Caco-2 (cell line): ENCODE measurements at regions not wholly inside any gene's neighbourhood (a gene's known extent, or its start where the extent isn't known, plus 50 kb on each side); places are given as distances from the start of the nearest gene placed in this dataset.

Source experiments
- BruUV-seq: library from RNA; stranded (reverse); fragments of 400-500 nt; replicated peaks from 2 replicates; lab custom pipeline; 2021; lab: Mats Ljungman, UMichigan
- CTCF ChIA-PET: fragments of 300-600 bp; sonication (Branson Sonifier 250); formaldehyde crosslinking; loops from one replicate; lab custom pipeline; 2022; ENCODE audit warnings: antibody characterized with exemption; lab: Charles Lee
- POLR2A ChIA-PET: fragments of 300-600 bp; sonication (Branson Sonifier 250); formaldehyde crosslinking; loops from one replicate; lab custom pipeline; 2022; ENCODE audit warnings: antibody characterized with exemption; lab: Charles Lee
- DNase-seq, 2 experiments: peaks; one replicate each; pipeline versions ENCODE4 v3.0.0 to v3.0.0-alpha.2; 2020 to 2022
- H3K27me3 ChIP-seq: replicated peaks from 2 replicates; pipeline ENCODE4 v1.6.0; 2011; ENCODE audit warnings: low read length; ENCODE audit not compliant: control insufficient read depth, insufficient read depth
- H3K36me3 ChIP-seq: 2 replicates; pipeline ENCODE4 v1.5.1; 2011; ENCODE audit warnings: low read length; ENCODE audit not compliant: control insufficient read depth, insufficient read depth
- H3K4me1 ChIP-seq: fragments of 250-450 bp; sonication (Bioruptor Pico); 2 replicates; pipeline ENCODE4 v1.5.1; 2020; ENCODE audit warnings: mild to moderate bottlenecking
- H3K4me3 ChIP-seq: 2 replicates; pipeline ENCODE4 v1.5.1; 2011; ENCODE audit warnings: low read depth, mild to moderate bottlenecking, control low read depth, low read length
- H3K9me3 ChIP-seq: fragments of 250-450 bp; sonication (Bioruptor Pico); 2 replicates; pipeline ENCODE4 v1.5.1; 2020; ENCODE audit warnings: mild to moderate bottlenecking, moderate library complexity
- H3K27ac Mint-ChIP-seq: one replicate; pipeline ENCODE4 v1.8.0; 2022; ENCODE audit warnings: mixed read lengths; ENCODE audit not compliant: unreplicated experiment
- H3K27me3 Mint-ChIP-seq: one replicate; pipeline ENCODE4 v1.8.0; 2022; ENCODE audit warnings: mixed read lengths; ENCODE audit not compliant: insufficient read depth, unreplicated experiment
- H3K36me3 Mint-ChIP-seq: one replicate; pipeline ENCODE4 v1.8.0; 2022; ENCODE audit warnings: mild to moderate bottlenecking, mixed read lengths; ENCODE audit not compliant: insufficient read depth, unreplicated experiment
- H3K4me1 Mint-ChIP-seq: one replicate; pipeline ENCODE4 v1.8.0; 2022; ENCODE audit warnings: low read depth, mixed read lengths; ENCODE audit not compliant: unreplicated experiment
- H3K4me3 Mint-ChIP-seq: one replicate; pipeline ENCODE4 v1.8.0; 2022; ENCODE audit warnings: mild to moderate bottlenecking, moderate library complexity, mixed read lengths; ENCODE audit not compliant: unreplicated experiment
- H3K9me3 Mint-ChIP-seq: one replicate; pipeline ENCODE4 v1.8.0; 2022; ENCODE audit warnings: mixed read lengths; ENCODE audit not compliant: unreplicated experiment
- CTCF ChIP-seq, 2 experiments: fragments of 200-600 bp in 1 of 2; IDR thresholded peaks; 1 replicate in 1 of 2; 2 replicates in 1 of 2; pipeline versions ENCODE4 v1.5.1 to v1.8.0; 2011 to 2022; ENCODE audit warnings: antibody characterized with exemption in 1 of 2, control low read depth in 1 of 2, inconsistent platforms in 1 of 2, low read depth in 1 of 2, low read length in 1 of 2, mild to moderate bottlenecking in 1 of 2, moderate library complexity in 1 of 2; ENCODE audit not compliant: insufficient read depth in 1 of 2, severe bottlenecking in 1 of 2, unreplicated experiment in 1 of 2
- intact Hi-C: fragments of 100-400 bp; cut with micrococcal nuclease; formaldehyde crosslinking; loops from one replicate; pipeline ENCODE4 v1.10.0; 2022; ENCODE audit not compliant: unreplicated experiment

- Histone ChIP-seq H3K4me3 (no peak overlapping the region), H3K27me3 (no peaks in the 10 kb centered on the region), H3K9me3 (no peaks in the 10 kb centered on the region), H3K4me1 (no peaks in the 10 kb centered on the region), H3K36me3 (no peaks in the 10 kb centered on the region)
- Mint-ChIP-seq H3K9me3 (no peaks in the 10 kb centered on the region), H3K4me1 (no peaks in the 10 kb centered on the region), H3K27me3 (no peaks in the 10 kb centered on the region), H3K4me3 (no peak overlapping the region), H3K36me3 (no peaks in the 10 kb centered on the region), H3K27ac (no peak overlapping the region)
- BruUV-seq: no TSS peak
- TF ChIP-seq CTCF (IDR thresholded peaks at IDR 0.05; ENCODE audit: insufficient read depth in 1 of 2, low read depth in 1 of 2, low read length in 1 of 2, severe bottlenecking in 1 of 2, unreplicated experiment in 1 of 2): no peak
- intact Hi-C loops: no loop called here
- CTCF ChIA-PET: no interaction called here
- DNase-seq: no peak
- POLR2A ChIA-PET: no interaction called here
These were observed 285.4 kb upstream of the ZNF804A start for GRCh38 chr2:184312970-184313369.

GRCh38 chr2:184314829-184315228, 283.5 kb upstream of the ZNF804A start:
- H3K4me1 ChIP-seq: no peaks in the 10 kb centered on the region
- ChIA-PET CTCF (no interaction called here), POLR2A (no interaction called here)
- TF ChIP-seq CTCF (IDR thresholded peaks at IDR 0.05; ENCODE audit: insufficient read depth in 1 of 2, low read depth in 1 of 2, low read length in 1 of 2, severe bottlenecking in 1 of 2, unreplicated experiment in 1 of 2): no peak
- no peaks in the 10 kb centered on the region for H3K4me1 Mint-ChIP-seq
- H3K27ac Mint-ChIP-seq: no peak overlapping the region
- H3K9me3 Mint-ChIP-seq: no peaks in the 10 kb centered on the region
- intact Hi-C loops: no loop called here
- no peaks in the 10 kb centered on the region for H3K27me3 ChIP-seq
- H3K36me3 ChIP-seq: no peaks in the 10 kb centered on the region
- H3K4me3 Mint-ChIP-seq: no peak overlapping the region
- no peaks in the 10 kb centered on the region for H3K27me3 Mint-ChIP-seq
- H3K9me3 ChIP-seq: no peaks in the 10 kb centered on the region
- no TSS peak for BruUV-seq
- H3K36me3 Mint-ChIP-seq: no peaks in the 10 kb centered on the region
- no peak overlapping the region for H3K4me3 ChIP-seq
- no peak for DNase-seq

- ChIA-PET POLR2A (no interaction called here), CTCF (no interaction called here)
These were observed 281.4 kb upstream of the ZNF804A start for GRCh38 chr2:184316921-184317320.

More at GRCh38 chr2:184316921-184317320, 281.4 kb upstream of the ZNF804A start:
- H3K27me3 Mint-ChIP-seq: no peaks in the 10 kb centered on the region
- Histone ChIP-seq H3K27me3 (no peaks in the 10 kb centered on the region), H3K9me3 (no peaks in the 10 kb centered on the region), H3K4me1 (no peaks in the 10 kb centered on the region), H3K36me3 (no peaks in the 10 kb centered on the region), H3K4me3 (no peak overlapping the region)
- intact Hi-C loops: no loop called here
- H3K4me1 Mint-ChIP-seq: no peaks in the 10 kb centered on the region
- no peak overlapping the region for H3K27ac Mint-ChIP-seq
- no peak for TF ChIP-seq CTCF (IDR thresholded peaks at IDR 0.05; ENCODE audit: insufficient read depth in 1 of 2, low read depth in 1 of 2, low read length in 1 of 2, severe bottlenecking in 1 of 2, unreplicated experiment in 1 of 2)
- H3K9me3 Mint-ChIP-seq: no peaks in the 10 kb centered on the region
- no peaks in the 10 kb centered on the region for H3K36me3 Mint-ChIP-seq
- no peak overlapping the region for H3K4me3 Mint-ChIP-seq
- no peak for DNase-seq
- BruUV-seq: no TSS peak
